T-helper 1 cell (primary cell): ENCODE measurements at regions not wholly inside any gene's neighbourhood (a gene's known extent, or its start where the extent isn't known, plus 50 kb on each side); places are given as distances from the start of the nearest gene placed in this dataset.

Experiments used
- DNase-seq, 5 donors: peaks; one replicate each; pipeline ENCODE4 v3.0.0-alpha.2; 2012 to 2020

DNA sequence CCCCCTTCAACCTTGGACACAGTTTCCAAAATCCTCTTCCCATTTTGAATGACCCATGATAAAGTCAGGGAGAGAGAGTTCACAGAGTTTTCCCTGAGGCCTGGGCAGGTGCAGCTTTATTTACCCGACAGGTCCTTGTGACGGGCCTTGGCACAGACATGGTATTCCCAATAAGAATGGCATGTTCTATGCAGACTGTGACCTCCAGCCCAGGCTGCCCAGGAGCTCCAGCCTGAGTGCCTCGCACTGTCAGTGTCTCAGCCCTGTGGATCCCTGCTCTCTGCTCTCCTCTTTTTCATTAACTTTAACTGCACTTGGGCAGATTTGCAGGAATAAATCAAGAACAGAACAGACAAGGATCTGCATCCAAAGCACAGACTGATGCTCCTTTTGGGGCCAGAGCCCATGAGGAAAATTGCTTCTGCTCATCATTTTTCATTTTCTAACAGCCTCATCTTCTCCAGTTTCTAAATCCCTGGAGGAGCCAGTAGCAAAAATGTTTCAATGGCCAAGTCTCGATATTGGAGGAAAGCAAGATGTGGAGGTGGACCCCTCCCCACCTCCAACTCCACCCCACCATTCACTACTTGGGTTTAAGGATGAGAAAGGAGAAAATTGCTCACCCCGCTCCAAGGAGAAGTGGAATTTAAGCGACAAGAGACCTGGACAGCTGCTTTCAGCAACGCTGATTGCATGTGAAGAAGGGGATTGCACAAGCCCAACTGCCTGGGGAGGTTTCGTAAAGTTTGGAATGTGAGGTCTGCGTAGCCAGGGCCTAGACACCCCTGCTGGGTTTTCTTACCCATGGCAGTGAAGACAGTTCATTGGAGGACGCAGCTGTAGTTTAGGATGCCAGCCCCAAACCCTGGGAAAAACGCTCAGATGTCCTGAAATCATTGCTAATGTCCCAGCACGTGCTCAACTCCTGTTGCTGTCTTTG is 225.9 kb downstream of the WDR11 start:
- no peak for DNase-seq

DNA sequence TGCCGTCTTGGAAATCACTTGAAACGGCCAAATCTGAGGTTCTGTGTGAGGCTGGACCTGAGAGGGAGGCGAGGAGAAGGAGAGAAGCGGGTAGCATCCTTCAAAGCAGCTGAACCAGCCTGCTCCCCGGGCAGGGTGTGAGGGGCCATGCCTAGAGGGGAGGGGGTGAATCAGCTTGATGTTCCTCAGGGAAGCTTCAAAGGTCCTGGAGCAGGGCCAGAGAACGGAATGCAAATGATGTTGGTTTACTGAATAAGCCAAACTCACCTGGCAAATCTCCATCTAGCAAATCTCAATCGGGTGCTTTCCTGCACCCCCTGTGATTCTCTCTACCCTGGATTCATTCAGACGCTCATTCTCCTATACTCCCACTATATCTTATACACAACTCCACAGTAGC is 226.9 kb downstream of the WDR11 start:
- no peak for DNase-seq

DNA sequence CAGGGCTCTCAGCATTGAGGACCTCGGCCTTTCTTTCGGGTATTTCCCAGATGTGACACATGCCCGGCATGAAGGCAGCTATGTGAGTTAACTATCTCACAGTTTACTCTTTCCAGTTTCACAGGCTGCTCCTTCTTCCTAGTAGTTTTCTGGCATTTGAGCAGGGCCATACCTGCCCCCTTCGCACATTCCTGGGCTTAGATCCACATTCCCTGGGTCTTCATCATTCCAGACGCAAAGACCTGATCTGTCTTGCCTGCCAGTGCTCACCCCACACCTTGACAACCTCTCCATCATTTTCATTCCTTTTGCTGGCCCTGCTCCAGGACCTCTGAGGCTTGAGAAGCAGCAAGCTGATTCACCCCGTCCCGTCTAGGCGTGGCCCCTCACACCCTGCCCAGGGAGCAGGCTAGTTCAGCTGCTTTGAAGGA is 227.5 kb downstream of the WDR11 start:
- DNase-seq, result no peak

DNA sequence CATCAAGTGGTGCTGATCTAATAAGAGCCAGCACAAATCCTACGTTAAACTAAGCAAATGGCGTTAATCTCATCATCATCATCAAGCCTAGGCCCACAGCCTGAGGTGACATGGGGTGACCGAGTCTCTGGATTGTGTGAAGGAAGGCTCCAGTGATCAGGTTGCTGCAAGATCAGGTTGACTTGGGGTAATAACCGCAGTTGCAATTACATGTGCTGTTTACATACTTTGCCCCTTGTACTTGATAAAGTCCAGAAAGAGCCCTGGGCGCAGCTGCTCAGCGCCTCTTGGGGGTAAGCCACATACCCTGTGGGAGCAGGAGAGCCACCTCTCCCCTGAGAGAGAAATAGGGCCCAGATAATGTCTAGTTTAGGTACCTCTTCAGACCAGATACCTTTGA is 228.1 kb downstream of the WDR11 start:
- no peak for DNase-seq

DNA sequence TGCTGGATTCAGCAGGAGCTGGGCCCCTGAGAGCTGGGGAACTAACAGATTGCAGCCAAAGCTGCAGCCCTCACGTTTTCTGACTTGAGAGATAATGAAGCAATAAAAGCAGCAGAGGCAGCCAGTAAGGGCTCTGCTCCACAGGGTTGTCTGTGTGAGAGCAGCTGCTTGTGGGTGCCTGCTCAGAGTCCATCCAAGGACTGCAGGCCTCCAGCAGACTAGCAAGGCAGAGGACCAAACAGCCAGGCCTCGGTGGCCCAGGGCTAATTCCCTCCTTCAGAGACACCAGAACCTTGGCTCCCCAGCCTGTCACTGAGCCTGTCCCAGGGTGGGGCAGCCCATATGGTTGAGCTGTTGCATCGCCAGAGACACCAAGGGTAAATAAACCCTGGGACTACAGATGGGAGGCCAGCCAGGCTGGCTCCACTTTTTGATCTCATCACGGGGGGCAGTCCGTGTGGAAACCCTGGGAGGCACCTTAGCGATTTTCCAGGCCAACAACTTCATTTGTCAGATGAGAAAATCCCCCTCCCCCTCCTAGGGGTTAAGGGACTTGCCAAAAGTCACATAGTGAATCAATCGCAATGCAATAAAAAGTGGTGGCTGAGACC is 229.2 kb downstream of the WDR11 start:
- no peak for DNase-seq

DNA sequence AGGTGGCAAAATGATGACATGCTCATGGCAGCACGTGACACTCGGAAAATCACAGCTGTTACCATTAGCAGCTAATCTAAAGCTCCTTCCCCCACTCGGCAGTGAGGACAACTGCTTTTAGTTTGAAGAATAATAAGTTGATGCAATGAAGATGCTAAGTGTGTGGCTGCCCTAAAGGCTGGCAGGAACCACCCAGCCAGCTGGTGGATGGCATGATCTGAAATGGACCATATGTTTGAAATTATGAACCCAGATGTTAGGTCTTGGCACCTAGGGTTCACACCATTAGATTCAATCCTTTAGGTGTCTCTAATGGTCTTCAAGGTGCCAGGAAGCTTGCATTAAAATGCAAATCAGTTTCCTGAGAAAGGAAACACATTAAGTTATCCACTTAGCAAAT is 230.1 kb downstream of the WDR11 start:
- DNase-seq, result no peak

DNA sequence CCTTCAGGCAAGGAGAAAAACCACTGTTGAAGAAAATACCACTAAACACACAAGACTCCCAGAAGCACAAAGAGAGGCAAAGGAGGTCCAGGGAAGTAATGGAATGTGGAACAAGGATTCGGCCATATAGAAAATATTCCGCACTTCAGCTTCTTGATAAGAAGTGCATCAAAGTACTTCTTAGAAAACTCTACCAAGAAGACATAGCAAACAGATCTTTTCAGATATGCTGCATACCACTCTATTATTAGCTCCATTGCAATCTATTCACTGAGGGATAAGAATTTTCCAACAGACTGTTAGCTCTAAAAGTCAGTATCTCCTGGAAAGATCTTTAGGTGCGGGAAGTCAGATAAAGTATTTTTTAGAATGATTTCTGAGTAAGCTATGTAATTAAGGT is 231.8 kb downstream of the WDR11 start:
- no peak for DNase-seq

DNA sequence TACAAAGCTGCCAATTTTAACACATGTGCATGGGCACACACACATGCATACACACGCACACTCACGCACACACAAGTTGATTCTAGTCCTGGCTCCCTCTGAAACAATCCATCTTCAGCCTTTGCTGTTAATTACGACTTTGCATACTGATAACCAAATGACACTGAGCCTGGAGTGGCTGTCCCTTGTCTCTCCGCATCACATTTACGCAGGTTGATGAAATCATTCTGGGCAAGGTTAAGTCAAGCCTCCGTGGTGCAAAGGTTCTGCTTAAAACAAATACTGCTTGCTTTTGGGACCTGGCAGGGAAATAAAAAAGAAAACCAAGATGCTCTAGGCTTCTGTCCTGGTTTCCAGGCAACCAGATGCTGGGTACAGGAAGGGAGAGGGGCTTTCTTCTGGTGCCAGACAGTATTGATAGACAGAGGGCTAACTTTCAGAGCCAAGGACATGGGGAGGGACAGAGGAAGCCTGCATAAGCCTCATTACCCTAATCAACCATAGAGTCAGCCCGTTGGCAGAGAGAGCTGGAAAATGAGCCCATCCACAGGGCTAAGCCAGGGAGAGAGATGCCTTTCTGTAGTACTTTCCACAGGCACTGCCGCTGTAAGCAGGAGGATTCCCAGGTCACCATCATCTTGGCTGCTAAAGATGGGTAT is 233.0 kb downstream of the WDR11 start:
- no peak for DNase-seq

DNA sequence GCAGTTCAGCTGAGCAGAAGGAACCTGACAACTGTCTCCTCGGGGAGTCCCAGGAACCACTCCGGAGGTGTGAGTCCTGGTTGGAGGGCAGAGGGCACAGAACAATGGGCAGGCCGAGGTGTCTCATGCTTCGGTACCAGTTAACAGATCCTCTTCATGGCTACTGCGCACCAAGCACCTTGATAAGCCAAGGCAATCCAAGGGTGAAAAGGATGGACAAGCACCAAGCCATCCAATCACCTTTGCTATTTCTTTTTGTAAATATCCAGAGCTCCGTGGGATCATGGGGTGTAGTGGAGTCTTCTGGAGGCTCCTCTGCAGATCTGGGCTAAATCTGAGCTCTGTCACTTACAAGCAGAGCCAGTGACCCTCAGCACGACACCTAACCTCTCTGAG is 233.5 kb downstream of the WDR11 start:
- no peak for DNase-seq

DNA sequence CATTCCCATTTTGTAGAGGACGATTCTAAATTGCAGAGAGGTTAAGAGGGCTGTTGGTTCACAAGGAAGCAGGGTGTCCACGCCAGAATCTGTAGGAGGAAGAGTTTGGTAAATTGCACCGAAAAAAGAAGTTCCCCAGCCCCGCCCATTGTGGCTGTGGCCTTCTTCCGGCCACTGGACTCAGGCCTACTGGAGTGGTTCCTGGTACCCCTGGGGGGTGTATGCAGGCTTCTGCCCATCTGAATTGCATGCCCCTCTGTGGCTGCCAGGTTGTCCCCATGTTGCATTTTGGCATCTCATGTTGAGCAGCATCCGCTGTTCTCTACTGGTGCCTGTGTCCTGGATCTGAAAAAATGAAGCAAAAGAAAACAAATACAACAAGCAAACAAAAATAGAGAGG is 234.2 kb downstream of the WDR11 start:
- DNase-seq, result no peak

DNA sequence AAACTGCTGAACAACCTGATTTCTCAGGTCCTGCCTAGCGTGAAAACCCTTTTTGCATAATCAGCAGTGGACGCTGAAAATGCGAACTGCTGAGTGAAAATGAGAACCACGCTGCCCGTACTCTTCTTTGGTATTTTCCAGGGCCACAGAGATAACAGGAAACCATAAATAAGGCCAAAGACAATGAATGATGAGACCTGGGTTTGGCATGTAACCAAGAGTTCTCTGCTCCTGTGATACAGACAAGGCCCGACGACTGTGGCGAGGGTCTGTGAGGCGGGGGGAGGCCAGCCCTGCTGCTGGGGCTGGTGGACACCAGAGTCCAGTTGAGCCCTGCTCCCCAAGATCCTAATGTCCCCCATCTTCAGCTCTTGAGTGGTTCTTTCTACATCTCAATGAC is 236.0 kb downstream of the WDR11 start:
- no peak for DNase-seq

DNA sequence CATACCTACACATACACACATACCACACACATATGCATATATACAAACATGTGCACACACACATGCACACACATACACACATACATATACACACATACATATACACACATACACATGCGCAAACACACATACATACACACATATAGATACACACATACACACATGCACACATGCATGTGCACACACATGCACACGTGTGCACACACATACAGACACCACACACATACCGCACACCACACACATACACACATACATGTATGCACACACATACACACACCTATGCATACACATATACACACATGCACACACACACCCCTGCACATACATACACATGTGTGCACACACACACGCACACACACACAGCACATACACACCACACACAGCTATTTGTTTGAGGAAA is 236.5 kb downstream of the WDR11 start:
- no peak for DNase-seq

DNA sequence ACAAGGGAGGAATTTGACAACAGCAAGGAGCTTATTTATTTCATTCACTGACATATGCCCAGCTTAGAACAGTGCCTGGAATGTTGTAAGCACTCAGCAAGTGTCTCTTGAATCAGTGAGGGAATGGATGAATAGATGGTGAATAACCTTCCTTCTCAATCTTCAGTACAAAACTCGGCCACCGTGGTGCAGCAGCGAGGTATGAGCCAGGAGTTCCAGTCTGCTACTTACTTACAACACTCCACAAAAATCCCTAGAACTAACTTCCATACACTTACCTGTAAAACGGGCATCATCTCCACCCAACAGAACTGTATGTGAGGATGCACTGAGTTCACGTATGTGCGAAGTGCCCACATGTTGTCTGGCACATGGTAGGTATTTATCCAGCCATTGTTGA is 237.4 kb downstream of the WDR11 start:
- DNase-seq, result no peak

DNA sequence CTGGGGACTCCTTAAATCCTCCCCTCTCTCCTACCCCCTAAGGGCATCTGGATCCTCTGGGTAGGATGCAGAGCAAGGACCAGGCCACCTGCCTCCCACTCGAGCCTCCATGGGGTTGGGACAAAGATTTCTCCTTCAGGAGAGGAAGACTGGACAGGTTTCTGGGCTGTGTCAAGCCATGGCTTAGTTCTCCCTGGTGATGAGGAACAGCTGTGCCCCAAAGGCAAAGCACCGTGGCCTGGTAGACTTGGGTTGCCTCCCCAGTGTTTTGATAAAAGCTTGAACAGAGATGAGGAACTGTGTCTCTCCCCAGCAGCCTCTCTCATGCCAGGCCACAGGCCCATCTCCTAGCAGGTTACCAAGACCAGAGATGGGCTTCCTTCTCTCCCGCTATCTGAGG is 238.3 kb downstream of the WDR11 start:
- DNase-seq, result no peak

DNA sequence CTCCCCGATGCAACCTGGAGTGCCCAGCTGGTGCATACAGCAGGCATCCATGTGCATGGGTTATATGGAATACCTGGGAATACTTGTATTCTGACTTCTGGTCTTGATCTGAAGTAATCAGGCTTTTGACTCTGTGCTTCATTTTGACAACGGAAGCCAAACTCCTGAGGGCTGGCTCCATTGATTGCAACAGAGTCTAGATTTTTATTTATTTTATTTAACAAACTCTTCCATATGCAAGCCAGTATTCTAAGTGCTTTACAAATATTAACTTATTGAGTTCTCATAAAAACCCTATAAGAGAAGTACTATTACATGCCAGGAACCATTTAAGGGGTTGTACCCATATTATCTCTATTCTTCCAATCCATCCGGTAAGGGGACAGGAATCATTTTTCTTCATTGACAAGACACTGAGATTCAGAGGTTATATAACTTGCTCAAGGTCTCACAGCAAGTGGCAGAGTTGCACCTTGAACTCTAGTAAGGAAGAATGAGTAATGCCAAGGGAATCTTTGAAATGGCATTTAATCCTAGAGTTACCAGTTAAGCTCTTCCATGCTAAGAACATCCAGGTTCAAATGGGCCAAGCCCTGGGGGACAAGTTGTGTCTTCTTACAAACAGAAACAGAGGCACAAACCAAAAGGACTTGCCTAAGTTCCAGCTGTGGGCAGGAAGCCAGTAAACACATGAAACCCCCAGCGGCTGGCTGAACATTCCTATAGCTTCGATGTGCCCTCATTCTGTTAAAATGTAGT is 241.0 kb downstream of the WDR11 start:
- no peak for DNase-seq

DNA sequence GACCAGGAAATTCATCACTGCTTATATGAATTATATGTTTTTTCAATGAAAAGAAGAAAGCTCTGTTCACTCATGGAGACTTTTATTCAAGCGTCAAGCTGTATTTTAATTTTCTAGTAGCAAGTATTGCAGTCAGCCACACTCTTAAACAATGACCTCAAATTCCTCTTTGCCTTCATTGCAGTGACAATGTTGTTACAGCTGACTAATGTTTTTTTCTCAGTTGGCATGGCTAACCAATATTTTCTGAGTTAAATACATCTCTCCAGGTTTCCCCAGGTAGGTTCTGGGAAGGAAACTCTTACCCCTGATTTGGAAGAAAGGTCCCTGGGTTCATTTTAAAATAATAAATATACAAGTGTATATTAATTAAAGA is 241.5 kb downstream of the WDR11 start:
- no peak for DNase-seq

DNA sequence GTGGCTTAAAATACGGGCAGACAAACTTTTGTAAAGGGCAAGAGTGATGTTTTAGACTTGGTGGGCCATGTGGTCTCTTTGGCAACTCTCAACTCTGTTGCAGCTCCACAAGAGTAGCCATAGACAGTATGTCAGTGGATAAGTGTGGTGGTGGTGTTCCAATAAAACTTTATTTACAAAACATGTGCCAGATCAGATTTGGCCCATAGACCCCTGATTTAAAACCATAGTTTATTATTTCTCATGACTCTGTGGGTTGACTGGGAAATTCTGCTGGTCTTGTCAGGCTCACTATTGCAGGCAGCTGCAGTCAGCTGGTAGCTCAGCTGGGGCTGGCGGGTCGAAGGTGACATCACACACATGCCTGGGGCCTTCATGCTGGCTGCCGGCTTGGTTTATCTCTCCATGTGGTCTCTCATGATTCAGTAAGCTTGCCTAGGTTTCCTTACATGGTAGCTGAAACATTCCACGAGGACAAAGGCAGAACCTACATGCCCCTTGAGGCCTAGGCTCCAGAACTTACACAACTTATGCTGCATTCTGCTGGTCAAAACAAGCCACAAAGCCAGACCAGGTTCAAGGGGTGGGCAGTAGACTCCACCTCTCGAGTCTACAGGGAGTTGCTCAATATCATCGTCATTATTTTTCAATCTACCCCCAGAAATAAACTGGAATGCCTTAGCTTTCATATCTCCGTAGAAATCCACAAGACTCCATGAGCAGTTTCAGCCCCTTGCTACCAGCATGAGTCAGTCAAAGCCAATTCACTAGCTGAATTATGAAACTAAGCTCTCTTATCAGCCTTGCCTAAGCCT is 245.7 kb downstream of the WDR11 start:
- no peak for DNase-seq

DNA sequence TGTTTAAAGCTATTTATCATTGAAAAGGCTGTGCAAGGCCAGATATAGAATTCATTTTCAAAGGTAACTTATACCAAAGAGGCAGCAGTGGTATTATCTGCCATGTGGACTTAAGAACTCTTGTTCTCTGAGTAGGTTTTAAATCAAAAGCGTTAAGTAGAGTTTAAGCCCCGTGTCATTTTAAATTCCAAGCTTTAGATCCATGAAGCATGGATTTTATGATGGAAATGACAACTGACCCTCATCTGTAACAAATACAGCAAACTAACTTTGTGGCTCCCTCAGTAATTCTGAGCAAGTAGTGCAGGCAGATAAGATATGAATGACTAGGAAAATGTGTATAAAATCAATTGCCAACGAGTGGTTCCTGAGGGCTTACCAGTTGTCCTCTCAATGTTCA is 247.0 kb downstream of the WDR11 start:
- no peak for DNase-seq

DNA sequence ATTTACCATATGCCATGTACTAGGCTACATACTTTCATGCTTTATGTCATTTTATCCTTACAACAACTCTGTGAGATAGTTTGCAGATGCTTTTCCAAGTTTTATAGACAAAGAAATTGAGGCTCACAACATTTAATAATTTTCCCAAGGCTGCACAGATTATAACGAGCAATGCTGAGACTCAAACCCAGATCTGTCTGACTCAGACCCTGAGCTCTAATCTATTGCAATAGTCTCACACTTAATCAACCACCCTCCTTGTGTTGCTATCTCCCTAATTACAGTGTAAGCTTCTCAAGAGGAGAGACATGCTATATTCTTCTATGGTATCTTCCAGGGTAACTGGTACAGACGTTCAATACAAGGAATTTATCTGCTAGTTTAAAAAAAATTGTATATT is 247.6 kb downstream of the WDR11 start:
- DNase-seq, result no peak

DNA sequence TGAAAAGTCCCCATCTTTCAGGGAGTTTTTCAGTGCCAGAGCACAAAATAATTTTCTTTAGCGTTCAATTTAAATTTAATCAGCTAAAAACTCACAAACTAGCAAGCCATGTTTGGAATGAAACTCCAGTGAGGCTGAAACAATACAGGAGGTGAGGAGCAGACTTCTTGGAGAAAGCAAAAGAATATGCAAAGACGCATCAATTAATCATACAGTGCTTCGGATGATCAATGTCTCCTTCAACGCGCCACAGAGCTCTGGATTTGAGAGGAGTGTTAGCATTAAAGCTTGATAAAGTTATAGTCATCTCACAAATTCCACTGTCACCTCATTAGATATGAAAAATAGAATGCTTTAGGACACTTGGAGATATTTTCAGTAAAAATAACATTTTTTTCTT is 248.0 kb downstream of the WDR11 start:
- no peak for DNase-seq

DNA sequence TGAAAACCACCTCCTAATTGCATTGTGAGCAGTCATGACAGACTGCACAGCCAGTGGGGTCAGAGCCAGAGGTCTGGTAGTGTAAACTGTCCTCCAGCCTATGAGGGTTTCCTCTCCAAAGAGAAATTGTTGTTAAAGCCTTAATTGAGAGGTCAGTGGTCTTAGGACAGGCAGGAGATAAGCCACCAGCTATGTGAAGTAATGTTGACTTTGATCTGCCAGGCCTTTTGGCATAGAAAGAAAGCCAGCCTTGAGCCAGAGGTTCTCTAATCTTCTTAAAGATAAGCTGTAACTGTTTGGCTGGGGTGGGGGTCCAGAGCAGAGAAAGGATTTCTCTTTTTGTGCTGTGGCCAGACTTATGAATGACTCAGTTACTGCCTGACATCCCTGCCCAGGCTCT is 248.4 kb downstream of the WDR11 start:
- no peak for DNase-seq

DNA sequence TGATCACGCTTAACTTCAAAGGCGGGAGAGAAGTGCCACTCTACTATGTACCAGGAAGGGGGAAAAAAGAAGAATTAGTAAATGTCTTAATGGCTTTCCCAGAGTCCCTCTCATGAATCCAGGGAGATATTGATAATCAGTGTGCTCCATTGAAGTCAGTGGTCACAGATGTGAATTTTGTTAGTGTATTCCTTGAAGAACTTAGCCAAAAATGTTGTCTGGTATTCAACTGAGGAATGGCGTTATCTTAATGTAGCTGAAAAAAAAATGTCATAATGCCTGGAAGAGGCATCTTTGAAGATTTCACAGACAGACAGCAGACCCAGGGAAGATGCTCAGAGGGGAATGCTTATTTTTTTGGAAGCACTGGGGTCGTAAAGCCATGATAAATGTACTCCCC is 250.4 kb downstream of the WDR11 start:
- no peak for DNase-seq
